GM19455 (cell line): ENCODE measurements at regions not wholly inside any gene's neighbourhood (a gene's known extent, or its start where the extent isn't known, plus 50 kb on each side); places are given as distances from the start of the nearest gene placed in this dataset.

Experiments
- ATAC-seq: cut with Tn5 transposase; IDR thresholded peaks from one replicate; pipeline ENCODE4 v1.9.1; 2021; ENCODE audit not compliant: unreplicated experiment

GRCh38 chr3:41076399-41076798 is 122.9 kb upstream of the CTNNB1 start:
- no peak for ATAC-seq

DNA sequence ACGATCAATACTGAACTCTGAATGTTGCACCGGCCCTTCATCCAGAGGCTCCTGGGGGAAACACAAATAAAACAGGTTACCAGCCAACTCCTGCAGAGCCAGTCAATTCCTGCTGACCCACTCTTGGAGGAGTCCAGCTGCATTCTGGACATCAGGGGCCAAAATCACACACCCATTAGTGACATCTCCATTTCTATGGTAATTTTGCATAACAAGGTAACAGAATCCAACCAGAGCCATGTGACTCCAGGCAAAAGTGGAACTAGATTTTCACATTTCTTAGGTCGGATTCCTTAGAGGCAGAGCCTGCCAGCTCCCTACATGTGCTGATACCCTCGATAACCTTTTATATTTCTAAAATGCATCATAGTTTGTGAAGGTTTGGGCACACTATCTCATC is 119.2 kb upstream of the CTNNB1 start:
- no peak for ATAC-seq

DNA sequence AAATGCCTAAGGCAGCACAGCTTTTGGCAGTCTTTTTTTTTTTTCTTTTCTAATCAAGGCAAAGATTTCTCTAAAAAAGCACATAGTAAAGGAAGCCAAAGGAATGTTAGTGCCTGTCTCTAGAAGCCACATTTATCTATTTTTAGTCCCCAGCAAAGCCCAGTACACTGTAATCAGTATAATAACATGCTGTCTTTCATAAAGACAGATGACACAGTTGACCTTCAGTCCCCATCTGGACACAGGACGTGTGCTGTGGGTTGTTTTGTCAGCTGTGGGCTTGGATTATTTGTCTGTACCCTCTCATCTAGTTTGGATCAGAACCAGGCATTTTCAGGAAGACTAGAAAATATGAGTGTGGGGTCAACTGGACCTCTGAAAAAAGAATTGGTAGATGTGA is 110.4 kb upstream of the CTNNB1 start:
- ATAC-seq = no peak

DNA sequence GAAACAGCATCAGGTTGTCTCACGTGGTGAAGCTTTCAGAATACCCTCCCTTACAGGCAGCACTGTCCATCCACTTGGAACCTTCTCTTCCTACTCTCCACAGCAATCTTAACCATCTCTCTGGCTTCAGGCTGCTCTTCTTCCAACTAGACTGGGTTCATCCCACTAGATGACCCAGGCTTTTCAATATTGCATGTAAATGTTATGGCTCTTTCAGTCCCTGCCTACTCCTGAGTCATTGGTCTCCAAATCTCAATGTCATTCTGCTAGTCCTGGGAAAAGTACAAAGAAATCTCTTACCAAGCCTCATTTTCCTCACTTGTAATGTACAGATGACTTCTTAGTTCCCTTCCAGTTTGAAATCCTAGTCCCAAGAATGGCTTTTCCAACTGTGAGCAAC is 109.7 kb upstream of the CTNNB1 start:
- no peak for ATAC-seq

- ATAC-seq = no peak
Observed at GRCh38 chr3:41092844-41093243, 106.5 kb upstream of the CTNNB1 start.

DNA sequence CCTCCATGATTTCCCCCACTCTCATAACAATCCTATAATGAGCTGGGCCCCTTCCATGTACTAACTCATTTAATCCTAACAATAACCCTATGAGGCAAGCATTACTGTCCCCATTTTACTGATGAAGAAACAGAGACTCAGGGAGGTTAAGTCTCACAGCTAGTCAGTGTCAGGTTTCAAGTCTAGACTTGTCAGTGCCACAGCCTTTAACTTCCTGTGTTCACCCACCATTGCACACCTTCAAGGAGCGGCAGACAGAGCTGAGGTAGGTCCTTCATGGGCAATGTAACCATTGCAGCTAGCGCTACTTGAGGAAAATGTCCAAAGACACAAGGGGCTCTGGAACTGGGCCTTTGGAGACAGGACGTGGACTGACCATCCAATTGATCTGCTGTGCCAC is 105.8 kb upstream of the CTNNB1 start:
- ATAC-seq = no peak

GRCh38 chr3:41094351-41094750 is 105.0 kb upstream of the CTNNB1 start:
- no peak for ATAC-seq

GRCh38 chr3:41095702-41096101 is 103.6 kb upstream of the CTNNB1 start:
- no peak for ATAC-seq

GRCh38 chr3:41097896-41098496 is 101.3 kb upstream of the CTNNB1 start:
- no peak for ATAC-seq

- ATAC-seq = no peak
Observed at GRCh38 chr3:41101231-41101630, 98.1 kb upstream of the CTNNB1 start.

GRCh38 chr3:41102053-41102556 is 97.2 kb upstream of the CTNNB1 start:
- ATAC-seq = no peak

GRCh38 chr3:41102750-41103149 is 96.6 kb upstream of the CTNNB1 start:
- ATAC-seq = no peak

DNA sequence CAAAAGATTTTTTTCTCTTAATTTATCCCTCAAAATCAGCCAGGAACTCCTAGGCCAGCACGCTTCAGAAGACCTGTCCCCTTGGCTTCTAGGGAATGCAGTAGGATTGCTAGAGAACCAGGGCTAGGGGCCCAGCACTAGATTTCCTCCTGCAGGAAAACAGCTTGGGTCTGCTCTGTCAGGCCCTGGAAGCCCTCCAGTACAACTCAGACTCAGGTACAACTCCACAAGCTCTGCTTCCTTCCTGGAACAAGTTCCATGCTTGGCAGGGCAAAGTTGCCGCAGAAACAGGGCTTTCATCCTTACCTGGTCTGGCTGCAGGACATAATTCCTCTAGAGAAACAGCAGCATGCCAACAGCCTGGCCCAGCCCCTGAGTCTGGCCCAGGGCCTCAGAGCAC is 96.1 kb upstream of the CTNNB1 start:
- no peak for ATAC-seq

GRCh38 chr3:41104147-41104546 is 95.2 kb upstream of the CTNNB1 start:
- no peak for ATAC-seq

DNA sequence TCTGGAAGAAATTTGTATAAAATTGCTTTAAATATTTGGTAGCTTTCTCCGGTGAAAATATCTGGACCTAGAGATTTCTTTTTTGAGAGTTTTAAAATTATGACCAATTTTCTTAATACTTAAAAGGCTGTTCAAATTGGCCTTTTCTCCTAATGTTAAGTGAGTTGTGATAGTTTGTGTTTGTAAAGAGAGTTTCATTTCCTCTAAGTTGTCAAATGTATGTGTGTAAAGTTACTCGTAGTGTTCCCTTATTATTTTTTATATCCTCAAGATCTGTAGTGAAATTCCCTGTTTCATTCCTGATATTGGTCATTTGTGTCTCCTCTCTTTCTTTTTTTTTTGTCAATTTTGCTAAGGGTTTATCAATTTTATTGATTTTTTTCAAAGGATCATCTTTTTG is 92.6 kb upstream of the CTNNB1 start:
- no peak for ATAC-seq

DNA sequence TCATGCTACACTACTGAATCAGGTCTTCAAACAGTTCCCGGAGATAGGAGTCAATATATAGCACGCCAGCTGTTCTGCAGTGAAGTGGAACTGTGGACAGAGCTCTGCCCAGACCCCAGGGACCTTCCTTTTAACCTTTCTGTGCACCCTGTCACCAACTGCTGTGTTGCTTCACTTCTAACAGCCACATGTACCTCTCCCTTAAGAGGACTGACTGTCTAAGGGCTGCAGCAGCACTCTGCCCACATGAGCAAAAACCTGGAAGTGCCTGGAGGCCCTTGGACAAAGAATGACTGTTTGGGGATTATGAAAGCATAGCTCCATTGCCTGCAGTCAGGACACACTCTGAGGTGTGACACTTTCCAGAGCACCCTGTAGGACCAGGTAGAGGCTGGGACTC is 88.3 kb upstream of the CTNNB1 start:
- ATAC-seq = no peak

DNA sequence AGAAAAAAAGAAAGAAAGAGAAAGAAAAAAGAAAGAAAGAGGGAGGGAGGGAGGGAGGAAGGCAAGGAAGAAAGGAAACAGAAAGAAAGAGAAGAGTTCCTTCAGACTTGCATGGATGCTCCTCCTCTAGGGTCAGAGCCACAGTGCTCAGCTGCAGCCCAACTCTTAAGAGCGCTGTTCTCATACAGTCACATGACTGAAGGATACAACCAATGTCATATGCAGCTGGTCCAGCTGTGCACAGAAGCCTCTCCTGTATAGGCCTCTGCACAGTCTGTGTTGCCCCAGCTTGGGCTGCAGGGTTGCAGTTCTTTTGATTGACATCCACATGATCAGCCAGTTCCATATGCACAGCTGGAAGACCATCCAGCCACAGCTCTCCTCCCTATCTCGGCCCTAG is 86.8 kb upstream of the CTNNB1 start:
- ATAC-seq = no peak

- ATAC-seq = no peak
Observed at GRCh38 chr3:41115069-41115468, 84.2 kb upstream of the CTNNB1 start.

GRCh38 chr3:41116851-41117250 is 82.5 kb upstream of the CTNNB1 start:
- no peak for ATAC-seq

DNA sequence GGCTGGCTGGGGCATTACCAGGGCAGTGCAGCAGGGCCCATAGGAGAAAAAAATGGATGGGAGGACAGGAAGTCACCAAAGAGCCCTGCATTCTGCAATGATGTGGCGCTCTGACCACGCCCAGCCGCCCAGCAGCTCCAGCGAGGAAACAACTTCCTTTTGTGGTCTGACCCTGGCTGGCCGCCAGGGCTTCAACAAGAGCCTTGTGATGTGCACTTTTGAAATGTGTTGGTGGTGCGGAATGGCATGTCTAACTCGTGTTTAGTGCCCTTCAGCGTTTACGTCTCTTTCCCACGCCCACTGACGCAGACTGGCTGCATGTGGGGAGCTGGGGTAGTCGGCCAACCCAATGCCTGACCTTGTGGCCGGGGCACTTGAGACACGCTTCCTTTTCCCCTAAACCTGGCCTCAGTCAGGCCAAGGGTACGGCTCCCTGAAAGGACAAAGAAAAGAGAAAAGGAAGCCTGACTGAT is 81.9 kb upstream of the CTNNB1 start:
- ATAC-seq = peak; percentile 85

DNA sequence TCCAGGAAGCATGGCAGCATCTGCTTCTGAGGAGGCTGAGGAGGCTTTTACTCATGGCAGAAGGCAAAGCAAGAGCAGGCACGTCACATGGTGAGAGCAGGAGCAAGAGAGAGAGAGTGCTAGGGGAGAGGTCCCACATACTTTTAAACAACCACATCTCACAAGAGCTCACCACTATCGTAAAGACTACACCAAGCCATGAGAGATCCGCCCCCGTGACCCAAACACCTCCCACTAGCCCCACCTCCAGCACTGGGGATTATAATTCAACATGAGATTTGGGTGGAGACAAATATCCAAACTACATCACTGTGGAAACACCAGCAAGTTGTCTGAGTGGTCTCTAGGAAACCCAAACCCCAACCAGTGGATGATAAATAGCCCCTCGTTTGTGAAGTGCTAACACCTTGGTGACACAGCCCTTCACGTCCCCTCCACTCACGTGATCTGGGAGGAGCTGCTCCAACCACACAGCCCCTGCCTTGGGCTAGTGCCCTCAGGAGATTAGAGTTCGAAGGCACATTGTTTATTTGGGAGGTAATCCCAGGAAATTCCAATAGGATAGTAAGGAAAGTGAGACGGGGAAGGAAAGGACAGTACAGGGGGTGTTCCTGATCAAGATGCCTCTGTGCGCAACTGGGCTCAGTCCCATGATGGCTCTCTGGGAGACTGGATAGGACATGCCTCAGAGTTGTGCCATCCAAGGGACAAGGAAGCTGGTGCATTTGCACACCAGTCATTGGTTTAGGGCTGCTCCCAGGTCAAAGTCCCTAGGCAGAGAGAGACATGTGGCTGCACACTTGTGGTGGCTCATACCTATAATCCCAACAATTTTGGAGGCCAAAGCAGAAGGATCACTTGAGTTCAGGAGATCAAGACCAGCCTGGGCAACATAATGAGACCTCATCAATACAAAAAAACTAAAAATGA is 80.6 kb upstream of the CTNNB1 start:
- ATAC-seq = no peak

DNA sequence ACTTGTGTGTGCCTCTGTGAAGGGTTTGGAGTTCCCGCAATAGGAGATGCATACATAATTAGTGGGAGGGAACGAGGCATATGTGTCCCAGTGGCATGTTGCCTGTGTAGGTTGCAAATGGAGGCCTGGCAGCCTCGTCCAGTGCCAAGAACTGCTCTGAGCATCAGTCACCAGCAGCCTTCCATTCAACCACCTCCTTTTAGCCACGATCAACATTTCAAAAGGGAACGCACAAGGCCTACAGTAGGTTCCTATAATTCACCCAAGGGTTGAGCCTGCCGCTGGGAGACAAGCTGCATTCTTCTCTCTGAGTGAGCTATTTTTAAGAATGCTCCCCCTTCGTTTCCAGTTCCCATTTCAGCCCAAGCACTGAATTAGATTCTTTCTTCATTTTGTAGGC is 78.8 kb upstream of the CTNNB1 start:
- ATAC-seq = no peak
